PC-3 (cell line): ENCODE measurements at regions not wholly inside any gene's neighbourhood (a gene's known extent, or its start where the extent isn't known, plus 50 kb on each side); places are given as distances from the start of the nearest gene placed in this dataset.

Source experiments
- ATAC-seq: fragments of 200-7000 bp; cut with Tn5 transposase; 2 replicates; pipeline ENCODE4 v1.9.1; 2020; ENCODE audit warnings: mild to moderate bottlenecking, moderate library complexity
- BruUV-seq: library from RNA; stranded (reverse); fragments of 400-500 nt; replicated peaks from 2 replicates; lab custom pipeline; 2021; lab: Mats Ljungman, UMichigan
- CTCF ChIA-PET: fragments of 300-600 bp; sonication (Branson Sonifier 250); formaldehyde crosslinking; loops from one replicate; lab custom pipeline; 2022; ENCODE audit warnings: antibody characterized with exemption; lab: Charles Lee
- POLR2A ChIA-PET: fragments of 300-600 bp; sonication (Branson Sonifier 250); formaldehyde crosslinking; loops from one replicate; lab custom pipeline; 2022; ENCODE audit warnings: antibody characterized with exemption; ENCODE audit not compliant: unreplicated experiment; lab: Charles Lee
- DNase-seq: peaks from one replicate; pipeline ENCODE4 v3.0.0-alpha.2; 2015
- H2AFZ ChIP-seq: fragments of 300-600 bp; sonication (generic); 2 replicates; pipeline ENCODE4 v1.6.0; 2016; ENCODE audit warnings: antibody characterized with exemption, low read length
- H3F3A ChIP-seq: fragments of 300-600 bp; sonication (generic); one replicate; pipeline ENCODE4 v1.6.0; 2017; ENCODE audit warnings: antibody characterized with exemption, low read length, control low read depth, mild to moderate bottlenecking; ENCODE audit not compliant: unreplicated experiment
- H3K27ac ChIP-seq: fragments of 300-600 bp; sonication (generic); 2 replicates; pipeline ENCODE4 v1.5.1; 2016; ENCODE audit warnings: mild to moderate bottlenecking, low read length
- H3K27me3 ChIP-seq: fragments of 300-600 bp; sonication (generic); 2 replicates; pipeline ENCODE4 v1.6.1; 2016; ENCODE audit warnings: low read length, mixed read lengths
- H3K36me3 ChIP-seq: fragments of 300-600 bp; sonication (generic); 2 replicates; pipeline ENCODE4 v1.6.1; 2016; ENCODE audit warnings: low read depth, mixed run types, low read length, mixed read lengths
- H3K4me1 ChIP-seq: fragments of 300-600 bp; sonication (generic); 2 replicates; pipeline ENCODE4 v1.5.1; 2016; ENCODE audit warnings: low read length; ENCODE audit not compliant: insufficient read depth
- H3K4me2 ChIP-seq: fragments of 300-600 bp; sonication (generic); 2 replicates; pipeline ENCODE4 v1.6.0; 2016; ENCODE audit warnings: low read length
- H3K4me3 ChIP-seq: fragments of 300-600 bp; sonication (generic); 2 replicates; pipeline ENCODE4 v1.5.1; 2016; ENCODE audit warnings: mild to moderate bottlenecking, low read length, mixed read lengths
- H3K79me2 ChIP-seq: fragments of 300-600 bp; sonication (generic); 2 replicates; pipeline ENCODE4 v1.6.1; 2017; ENCODE audit warnings: low read length, mixed read lengths
- H3K9ac ChIP-seq: fragments of 300-600 bp; sonication (generic); 2 replicates; pipeline ENCODE4 v1.6.0; 2016; ENCODE audit warnings: mild to moderate bottlenecking, low read length
- H3K9me2 ChIP-seq: fragments of 300-600 bp; sonication (generic); replicated peaks from 2 replicates; pipeline ENCODE4 v1.6.1; 2016; ENCODE audit warnings: mixed run types, low read length, mixed read lengths
- H3K9me3 ChIP-seq: fragments of 300-600 bp; sonication (generic); 2 replicates; pipeline ENCODE4 v1.6.1; 2016; ENCODE audit warnings: low read length, mixed read lengths
- H4K20me1 ChIP-seq: fragments of 300-600 bp; sonication (generic); 2 replicates; pipeline ENCODE4 v1.6.1; 2016; ENCODE audit warnings: low read length, mixed read lengths
- EZH2 ChIP-seq: fragments of 300-600 bp; sonication (generic); IDR thresholded peaks from one replicate; pipeline ENCODE4 v1.6.1; 2017; ENCODE audit warnings: antibody characterized with exemption, mild to moderate bottlenecking, low read length; ENCODE audit not compliant: unreplicated experiment
- EZH2phosphoT487 ChIP-seq: fragments of 300-600 bp; sonication (generic); IDR thresholded peaks from 2 replicates; pipeline ENCODE4 v1.6.1; 2018; ENCODE audit warnings: mild to moderate bottlenecking, antibody characterized with exemption, low read length, borderline replicate concordance
- intact Hi-C: fragments of 100-400 bp; cut with micrococcal nuclease; formaldehyde crosslinking; loops from 2 replicates; pipeline ENCODE4 v1.9.0; 2023
- TF ChIP-seq, protein P1 (sequence below): fragments of 300-600 bp; sonication (generic); conservative IDR thresholded peaks from 2 replicates; pipeline ENCODE4 v1.5.1; 2017; ENCODE audit warnings: antibody characterized with exemption, low read depth, mild to moderate bottlenecking, low read length

DNA sequence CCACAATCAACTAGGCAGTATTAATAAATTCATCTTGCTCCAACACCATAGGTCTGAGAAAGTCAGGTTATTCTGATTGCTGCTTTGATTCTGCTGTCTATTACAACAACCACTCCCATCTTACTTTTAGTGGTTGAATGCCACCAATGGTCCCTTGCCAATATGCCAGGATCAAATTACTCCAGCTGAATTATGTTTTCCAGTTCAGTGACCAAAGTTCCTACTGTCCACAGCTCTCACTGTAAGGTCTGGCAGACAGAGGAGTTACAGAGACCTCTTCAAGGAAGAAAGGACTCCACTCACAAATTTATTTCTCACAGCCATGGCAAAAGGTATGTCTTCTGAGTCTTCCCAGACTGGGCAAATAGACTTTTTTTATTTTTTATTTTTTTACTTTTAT, 557.0 kb downstream of the HAO1 start:
- intact Hi-C loops, result no loop called here
- H3K9me2 ChIP-seq, result no peaks in the 10 kb centered on the region
- no peaks in the 10 kb centered on the region for H3K9me3 ChIP-seq
- TF ChIP-seq EZH2 (no peak), EZH2phosphoT487 (no peak)
- TF ChIP-seq, protein P1, sequence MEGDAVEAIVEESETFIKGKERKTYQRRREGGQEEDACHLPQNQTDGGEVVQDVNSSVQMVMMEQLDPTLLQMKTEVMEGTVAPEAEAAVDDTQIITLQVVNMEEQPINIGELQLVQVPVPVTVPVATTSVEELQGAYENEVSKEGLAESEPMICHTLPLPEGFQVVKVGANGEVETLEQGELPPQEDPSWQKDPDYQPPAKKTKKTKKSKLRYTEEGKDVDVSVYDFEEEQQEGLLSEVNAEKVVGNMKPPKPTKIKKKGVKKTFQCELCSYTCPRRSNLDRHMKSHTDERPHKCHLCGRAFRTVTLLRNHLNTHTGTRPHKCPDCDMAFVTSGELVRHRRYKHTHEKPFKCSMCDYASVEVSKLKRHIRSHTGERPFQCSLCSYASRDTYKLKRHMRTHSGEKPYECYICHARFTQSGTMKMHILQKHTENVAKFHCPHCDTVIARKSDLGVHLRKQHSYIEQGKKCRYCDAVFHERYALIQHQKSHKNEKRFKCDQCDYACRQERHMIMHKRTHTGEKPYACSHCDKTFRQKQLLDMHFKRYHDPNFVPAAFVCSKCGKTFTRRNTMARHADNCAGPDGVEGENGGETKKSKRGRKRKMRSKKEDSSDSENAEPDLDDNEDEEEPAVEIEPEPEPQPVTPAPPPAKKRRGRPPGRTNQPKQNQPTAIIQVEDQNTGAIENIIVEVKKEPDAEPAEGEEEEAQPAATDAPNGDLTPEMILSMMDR, result no peak
- no peaks in the 10 kb centered on the region for H3F3A ChIP-seq
- H4K20me1 ChIP-seq, result no peaks in the 10 kb centered on the region
- ChIA-PET CTCF (no interaction called here), POLR2A (no interaction called here)
- H3K4me1 ChIP-seq, result peaks cover 11% of the 10 kb centered on the region; the same call in 1 of the 2 replicates
- H3K27me3 ChIP-seq, result no peaks in the 10 kb centered on the region
- ATAC-seq (no peak), DNase-seq (peak; percentile 49)
- no peaks in the 10 kb centered on the region for H3K36me3 ChIP-seq
- no peak overlapping the region for H3K4me2 ChIP-seq
- no TSS peak for BruUV-seq
- no peak overlapping the region for H3K9ac ChIP-seq
- H3K79me2 ChIP-seq, result no peaks in the 10 kb centered on the region
- no peak overlapping the region for H2AFZ ChIP-seq
- no peak overlapping the region for H3K27ac ChIP-seq
- H3K4me3 ChIP-seq, result no peak overlapping the region

DNA sequence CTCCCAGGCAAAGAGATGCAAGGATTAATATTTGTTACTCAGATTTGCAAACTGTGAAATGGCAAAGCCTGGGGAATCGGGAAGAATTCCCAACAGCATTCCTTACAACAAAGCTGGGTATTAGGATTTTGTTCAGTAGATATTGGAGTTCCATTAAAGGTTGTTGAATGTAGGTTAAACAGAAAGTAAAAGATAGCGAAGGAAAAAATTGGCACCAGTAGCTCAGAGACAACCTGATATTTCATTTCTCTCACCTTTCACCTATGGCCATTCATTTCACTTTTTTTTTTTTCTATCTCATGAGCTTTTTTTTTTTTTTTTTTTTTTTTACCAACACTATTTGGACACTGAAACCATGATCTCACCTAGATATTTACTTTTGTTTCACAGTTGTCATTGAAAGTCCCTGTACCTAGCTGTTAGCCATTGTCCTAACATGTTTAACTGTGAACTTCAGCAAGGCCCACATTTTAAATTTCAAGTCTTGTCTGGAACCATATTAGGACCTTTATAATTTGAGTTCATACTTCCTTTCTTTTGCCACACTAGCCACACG, 552.5 kb downstream of the HAO1 start:
- no peak for ATAC-seq
- ChIA-PET CTCF (no interaction called here), POLR2A (no interaction called here)
- Histone ChIP-seq H3K4me2 (no peak overlapping the region), H3K4me1 (no peaks in the 10 kb centered on the region), H3K27ac (no peak overlapping the region), H4K20me1 (no peaks in the 10 kb centered on the region), H3K27me3 (no peaks in the 10 kb centered on the region), H2AFZ (no peak overlapping the region), H3K4me3 (no peak overlapping the region), H3K9ac (no peak overlapping the region), H3K9me2 (no peaks in the 10 kb centered on the region), H3K9me3 (no peaks in the 10 kb centered on the region), H3K36me3 (no peaks in the 10 kb centered on the region), H3K79me2 (no peaks in the 10 kb centered on the region), H3F3A (no peaks in the 10 kb centered on the region)
- intact Hi-C loops, result no loop called here
- no peak for DNase-seq
- no TSS peak for BruUV-seq
- TF ChIP-seq EZH2phosphoT487, result no peak
- TF ChIP-seq, protein P1, result no peak
- no peak for TF ChIP-seq EZH2

DNA sequence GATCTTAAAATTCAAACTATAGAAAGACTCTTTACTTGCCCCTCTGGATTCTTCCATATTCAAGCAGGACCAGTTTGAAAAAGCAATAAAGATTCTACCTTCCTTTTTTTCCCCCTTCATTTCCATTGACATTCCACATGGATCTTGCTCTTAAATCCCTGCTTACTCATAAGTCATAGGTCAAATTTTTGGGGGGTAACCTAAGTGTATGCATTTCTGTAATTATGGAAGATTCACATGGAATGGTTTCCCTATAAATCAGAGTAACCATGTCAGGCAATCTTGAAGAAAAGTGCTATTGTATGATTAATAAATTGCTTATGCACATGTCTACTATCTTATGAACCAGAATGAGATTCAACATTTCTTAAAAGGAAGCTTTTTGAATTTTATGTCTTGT, 551.0 kb downstream of the HAO1 start:
- H3K36me3 ChIP-seq, result no peaks in the 10 kb centered on the region
- ATAC-seq, result no peak
- TF ChIP-seq, protein P1, result no peak
- TF ChIP-seq EZH2phosphoT487 (no peak), EZH2 (no peak)

More for the DNA sequence above, 551.0 kb downstream of the HAO1 start:
- Histone ChIP-seq H3F3A (no peaks in the 10 kb centered on the region), H3K9me3 (no peaks in the 10 kb centered on the region), H3K4me3 (no peak overlapping the region), H2AFZ (no peak overlapping the region), H3K27me3 (no peaks in the 10 kb centered on the region), H4K20me1 (no peaks in the 10 kb centered on the region), H3K9ac (no peak overlapping the region), H3K27ac (no peak overlapping the region), H3K4me2 (no peak overlapping the region), H3K79me2 (no peaks in the 10 kb centered on the region), H3K4me1 (no peaks in the 10 kb centered on the region), H3K9me2 (no peaks in the 10 kb centered on the region)
- no peak for DNase-seq
- no TSS peak for BruUV-seq
- ChIA-PET POLR2A (no interaction called here), CTCF (no interaction called here)
- intact Hi-C loops, result no loop called here
